Psoas muscle (tissue), 7 donors: ENCODE measurements at regions not wholly inside any gene's neighbourhood (a gene's known extent, or its start where the extent isn't known, plus 50 kb on each side); places are given as distances from the start of the nearest gene placed in this dataset.

Experiments used
- ATAC-seq, 4 donors: fragments of 200-7000 bp; cut with Tn5 transposase; one replicate each; pipeline ENCODE4 v1.9.1; 2020; ENCODE audit warnings: moderate library complexity in 3 of 4, mild to moderate bottlenecking in 2 of 4
- DNase-seq, 2 donors: peaks; one replicate each; pipeline ENCODE4 v3.0.0-alpha.2; 2020
- H3K27ac ChIP-seq: fragments of 200-600 bp; one replicate; pipeline ENCODE4 v1.8.0; 2022
- H3K27me3 ChIP-seq, 3 donors: fragments of 200-600 bp in 1 of 3; one replicate each; pipeline versions ENCODE4 v1.6.1 to v1.8.0; 2013 to 2022; ENCODE audit warnings: low read length in 2 of 3, mild to moderate bottlenecking in 2 of 3, moderate library complexity in 1 of 3; ENCODE audit not compliant: insufficient read depth in 3 of 3
- H3K36me3 ChIP-seq, 2 donors: fragments of 200-600 bp in 1 of 2; one replicate each; pipeline versions ENCODE4 v1.6.1 to v1.8.0; 2013 to 2022; ENCODE audit warnings: low read depth in 1 of 2, mild to moderate bottlenecking in 1 of 2, moderate library complexity in 1 of 2; ENCODE audit not compliant: insufficient read depth in 1 of 2
- H3K4me1 ChIP-seq: fragments of 200-600 bp; one replicate; pipeline ENCODE4 v1.8.0; 2022
- H3K4me3 ChIP-seq: fragments of 200-600 bp; one replicate; pipeline ENCODE4 v1.8.0; 2022; ENCODE audit warnings: mild to moderate bottlenecking
- H3K9me3 ChIP-seq: fragments of 200-600 bp; one replicate; pipeline ENCODE4 v1.8.0; 2022
- WGBS, 3 donors: extraction: QIAGEN DNeasy Blood & Tissue Kit; methylation state at CpG; one replicate each; pipeline versions ENCODE4 v1.1.6 to v1.1.7; 2013; 5-methylcytosine and 5-hydroxymethylcytosine counted together
- intact Hi-C, 2 donors: fragments of 100-400 bp; cut with DNase I; formaldehyde crosslinking; loops; one replicate each; pipeline versions ENCODE4 v1.11.0 to v1.14.2; 2022
- TF ChIP-seq, protein P1 (sequence below): fragments of 200-600 bp; IDR thresholded peaks from one replicate; pipeline ENCODE4 v1.8.0; 2022; ENCODE audit warnings: antibody characterized with exemption
- donor health status: healthy with polysubstance abuse.
- donor health status: DM: no; HTN: no; CAD: no; lungs with moderate emphysema.
- donor health status: Bipolar disorder and iron deficiency.
- donor health status: healthy.
- donor health status: DM: yes; HTN: yes; CAD: no.
- donor health status: DM: no; HTN: no; CAD: no.
- donor health status: DM: yes; HTN: yes; CAD: no.

DNA sequence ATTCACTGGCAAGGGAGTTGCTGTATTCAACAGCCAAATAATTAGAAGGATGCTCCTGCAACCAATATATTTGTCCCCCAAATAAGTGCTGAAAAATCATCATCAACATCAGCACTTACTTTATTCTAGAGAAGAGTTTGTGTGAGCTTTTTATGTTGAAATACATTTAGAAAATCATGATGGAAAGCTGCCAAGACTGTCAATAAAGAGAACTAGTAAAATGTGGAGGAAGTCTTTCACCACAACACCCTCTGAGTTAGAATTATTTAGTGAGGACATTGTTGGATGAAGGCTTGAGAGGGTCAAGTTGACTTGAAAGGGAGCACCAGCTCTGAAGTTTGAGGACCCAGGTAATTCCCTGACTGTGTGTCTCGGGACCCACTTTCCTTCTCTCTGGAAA, 100.2 kb upstream of the TBCA start:
- no peaks in the 10 kb centered on the region for H3K9me3 ChIP-seq
- 90 to 100% (median 100%) methylated on average over 1 of the region's 1 CpG for WGBS, 3 donors
- H3K27ac ChIP-seq, result no peak overlapping the region
- no peak overlapping the region for H3K4me3 ChIP-seq
- DNase-seq, result no peak
- ATAC-seq, result no peak
- intact Hi-C loops, result no loop called here
- H3K36me3 ChIP-seq, result no peaks in the 10 kb centered on the region
- TF ChIP-seq, protein P1, sequence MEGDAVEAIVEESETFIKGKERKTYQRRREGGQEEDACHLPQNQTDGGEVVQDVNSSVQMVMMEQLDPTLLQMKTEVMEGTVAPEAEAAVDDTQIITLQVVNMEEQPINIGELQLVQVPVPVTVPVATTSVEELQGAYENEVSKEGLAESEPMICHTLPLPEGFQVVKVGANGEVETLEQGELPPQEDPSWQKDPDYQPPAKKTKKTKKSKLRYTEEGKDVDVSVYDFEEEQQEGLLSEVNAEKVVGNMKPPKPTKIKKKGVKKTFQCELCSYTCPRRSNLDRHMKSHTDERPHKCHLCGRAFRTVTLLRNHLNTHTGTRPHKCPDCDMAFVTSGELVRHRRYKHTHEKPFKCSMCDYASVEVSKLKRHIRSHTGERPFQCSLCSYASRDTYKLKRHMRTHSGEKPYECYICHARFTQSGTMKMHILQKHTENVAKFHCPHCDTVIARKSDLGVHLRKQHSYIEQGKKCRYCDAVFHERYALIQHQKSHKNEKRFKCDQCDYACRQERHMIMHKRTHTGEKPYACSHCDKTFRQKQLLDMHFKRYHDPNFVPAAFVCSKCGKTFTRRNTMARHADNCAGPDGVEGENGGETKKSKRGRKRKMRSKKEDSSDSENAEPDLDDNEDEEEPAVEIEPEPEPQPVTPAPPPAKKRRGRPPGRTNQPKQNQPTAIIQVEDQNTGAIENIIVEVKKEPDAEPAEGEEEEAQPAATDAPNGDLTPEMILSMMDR, result no peak
- H3K4me1 ChIP-seq, result no peaks in the 10 kb centered on the region
- H3K27me3 ChIP-seq, result no peaks in the 10 kb centered on the region

DNA sequence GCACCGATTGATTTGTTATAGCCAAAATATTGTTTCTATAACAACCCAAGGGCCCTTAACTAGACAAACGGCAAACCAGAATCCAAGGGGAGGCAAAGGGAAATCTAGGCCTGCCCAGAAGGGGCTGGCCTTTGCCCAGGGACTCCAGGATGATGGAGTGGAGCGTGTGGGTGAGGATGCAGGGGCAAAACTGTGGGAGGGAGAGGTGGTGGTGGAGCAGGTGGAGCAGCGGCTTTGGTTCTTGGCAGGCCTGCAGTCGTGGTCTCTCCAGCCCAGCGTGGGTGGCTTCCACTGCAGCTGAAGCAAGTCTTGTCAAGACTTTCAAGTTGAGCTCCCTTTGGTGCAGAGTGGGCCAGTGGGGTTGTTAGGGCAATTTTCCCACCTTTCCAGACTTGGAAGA, 98.6 kb upstream of the TBCA start:
- H3K4me3 ChIP-seq, result no peak overlapping the region

DNA sequence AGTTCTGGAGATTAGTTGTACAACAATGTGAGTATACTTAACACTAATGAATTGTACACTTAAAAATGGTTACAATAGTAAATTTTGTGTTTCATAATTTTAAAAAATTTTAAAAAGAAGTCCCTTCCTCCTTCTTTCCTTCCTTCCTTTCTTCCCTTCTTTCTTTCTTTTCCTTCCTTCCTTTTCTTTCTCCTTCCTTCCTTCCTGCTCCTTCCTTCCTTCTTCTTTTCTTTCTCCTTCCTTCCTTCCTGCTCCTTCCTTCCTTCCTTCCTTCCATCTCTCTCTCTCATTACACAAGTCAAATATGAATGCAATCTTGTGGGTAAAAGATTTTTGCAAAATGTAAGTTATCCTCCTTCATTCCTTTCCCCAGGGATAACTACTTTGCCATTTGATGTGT, 97.1 kb upstream of the TBCA start:
- Histone ChIP-seq H3K27ac (no peak overlapping the region), H3K4me3 (no peak overlapping the region), H3K27me3 (no peaks in the 10 kb centered on the region), H3K4me1 (no peaks in the 10 kb centered on the region), H3K9me3 (no peaks in the 10 kb centered on the region), H3K36me3 (no peaks in the 10 kb centered on the region)
- intact Hi-C loops, result no loop called here
- no peak for ATAC-seq
- no peak for DNase-seq
- TF ChIP-seq, protein P1, result no peak

More for the DNA sequence above, 98.6 kb upstream of the TBCA start:
- Histone ChIP-seq H3K36me3 (no peaks in the 10 kb centered on the region), H3K4me1 (no peaks in the 10 kb centered on the region), H3K27me3 (no peaks in the 10 kb centered on the region), H3K27ac (no peak overlapping the region), H3K9me3 (no peaks in the 10 kb centered on the region)
- TF ChIP-seq, protein P1, result no peak
- no peak for DNase-seq
- WGBS, 3 donors, result 68 to 78% (median 71%) methylated on average over 6 of the region's 6 CpGs
- ATAC-seq, result no peak
- intact Hi-C loops, result no loop called here

DNA sequence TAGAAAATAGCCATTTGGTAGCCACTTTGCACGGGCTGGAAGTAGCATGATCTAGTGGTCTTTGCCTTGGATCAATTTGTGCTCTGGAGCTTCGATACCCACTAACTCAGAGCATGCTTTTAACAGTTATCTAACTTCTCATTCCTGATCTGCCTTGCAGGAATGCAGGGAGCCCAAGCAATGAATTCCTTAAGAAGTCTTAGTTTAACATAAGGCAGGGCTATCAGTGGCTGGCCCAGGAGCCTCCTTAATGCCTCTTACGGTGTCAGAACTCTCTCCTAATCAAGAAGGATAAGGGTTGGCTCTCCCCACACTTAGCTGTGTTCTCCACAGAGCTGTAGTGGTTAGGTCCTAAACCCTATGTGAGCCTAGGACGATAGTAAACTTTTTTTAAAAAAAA, 95.8 kb upstream of the TBCA start:
- no peaks in the 10 kb centered on the region for H3K27me3 ChIP-seq
- no peak for ATAC-seq
- no peaks in the 10 kb centered on the region for H3K9me3 ChIP-seq
- intact Hi-C loops, result no loop called here
- TF ChIP-seq, protein P1, result no peak
- no peak overlapping the region for H3K27ac ChIP-seq
- 58 to 82% (median 74%) methylated on average over 4 of the region's 4 CpGs for WGBS, 3 donors
- no peaks in the 10 kb centered on the region for H3K36me3 ChIP-seq
- H3K4me3 ChIP-seq, result no peak overlapping the region
- no peaks in the 10 kb centered on the region for H3K4me1 ChIP-seq
- no peak for DNase-seq

DNA sequence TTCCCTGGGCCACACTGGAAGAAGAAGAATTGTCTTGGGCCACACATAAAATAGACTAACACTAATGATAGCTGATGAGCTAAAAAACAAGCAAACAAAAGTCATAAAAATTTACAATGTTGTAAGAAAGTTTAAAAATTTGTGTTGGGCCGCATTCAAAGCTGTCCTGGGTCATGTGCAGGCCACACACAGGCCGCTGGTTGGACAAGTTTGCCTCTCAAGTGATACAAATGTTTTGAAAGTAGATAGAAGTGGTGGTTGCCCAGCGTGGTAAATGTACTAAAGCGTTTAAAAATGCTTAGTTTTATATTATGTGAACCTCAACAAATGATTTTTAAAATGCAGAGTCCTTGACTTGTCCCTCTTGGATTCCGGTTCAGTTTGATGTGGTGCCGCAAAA, 94.9 kb upstream of the TBCA start:
- intact Hi-C loops, result no loop called here
- H3K36me3 ChIP-seq, result no peaks in the 10 kb centered on the region
- ATAC-seq, result no peak
- no peaks in the 10 kb centered on the region for H3K27me3 ChIP-seq
- no peak for DNase-seq
- no peaks in the 10 kb centered on the region for H3K9me3 ChIP-seq
- H3K27ac ChIP-seq, result no peak overlapping the region
- no peaks in the 10 kb centered on the region for H3K4me1 ChIP-seq
- TF ChIP-seq, protein P1, result no peak
- H3K4me3 ChIP-seq, result no peak overlapping the region
- WGBS, 3 donors, result 91 to 94% (median 93%) methylated on average over 6 of the region's 6 CpGs
